NCI-H2171 treated with DMSO at 0.1 percent for 48 hours (cell line): ENCODE measurements at regions not wholly inside any gene's neighbourhood (a gene's known extent, or its start where the extent isn't known, plus 50 kb on each side); places are given as distances from the start of the nearest gene placed in this dataset.
"Not testable (repeated sequence)": the region's sequence is repeated elsewhere in the genome, so short reads cannot be mapped to it uniquely, and the experiment has no call there.

Experiments
- DNase-seq: peaks from one replicate; lab custom pipeline; 2025; lab: John Stamatoyannopoulos, UW

DNA sequence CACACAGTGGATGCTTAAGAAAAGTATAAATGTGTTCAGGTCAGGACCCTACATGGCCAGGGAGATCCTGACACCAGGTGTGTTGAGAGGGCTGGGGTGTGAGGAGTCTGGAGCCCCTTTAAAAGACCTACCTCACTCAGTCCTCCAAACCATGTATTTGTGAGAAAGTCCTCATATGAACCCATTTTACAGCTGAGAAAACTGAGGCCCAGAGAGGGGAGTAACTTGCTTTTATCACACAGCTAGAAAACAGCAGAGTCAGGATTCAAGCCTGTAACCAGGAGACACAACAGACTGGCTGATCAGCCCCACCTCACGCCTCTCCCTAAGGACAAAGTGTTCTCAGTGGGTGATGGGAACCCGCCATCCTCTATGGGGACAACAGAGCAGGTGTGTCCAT is 706.7 kb downstream of the PTPRU start:
- DNase-seq, result no peak

DNA sequence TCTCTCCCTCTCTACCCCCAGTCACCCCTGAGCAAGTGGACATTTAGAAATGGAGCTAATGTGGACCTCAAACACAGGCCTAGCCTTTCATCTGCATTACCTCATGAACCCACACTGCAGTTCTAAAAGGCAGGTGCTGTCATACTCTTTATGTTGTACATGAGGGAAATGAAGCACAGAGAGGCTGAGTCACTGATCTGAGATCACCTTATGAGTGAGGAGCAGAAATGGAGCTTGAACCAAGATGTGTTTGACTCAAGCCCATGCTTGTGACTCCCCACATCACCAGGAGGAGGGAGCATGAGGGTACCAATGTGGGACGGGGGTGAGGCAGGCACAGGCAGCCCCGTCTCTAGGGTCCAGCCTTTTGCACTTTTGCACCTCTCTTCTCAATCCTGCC is 702.8 kb downstream of the PTPRU start:
- DNase-seq, result no peak

DNA sequence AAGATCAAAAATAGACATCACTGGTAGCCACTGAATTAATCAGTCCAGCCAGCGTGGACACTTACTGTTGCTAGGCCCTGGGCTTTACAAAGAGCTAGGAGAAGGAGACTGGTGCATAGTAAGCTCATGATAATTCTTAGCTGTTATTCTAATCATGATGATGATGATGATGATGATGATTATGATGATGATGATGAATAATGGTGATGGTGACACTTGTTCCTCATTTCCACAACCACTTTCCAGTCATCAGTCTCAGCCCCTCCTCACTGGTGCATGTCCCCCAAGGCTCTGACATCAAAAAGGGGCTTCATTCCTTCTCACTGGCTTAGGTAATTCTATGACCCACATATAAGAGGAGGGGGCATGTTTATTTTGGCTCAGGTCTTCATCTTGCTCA is 701.0 kb downstream of the PTPRU start:
- DNase-seq, result no peak

DNA sequence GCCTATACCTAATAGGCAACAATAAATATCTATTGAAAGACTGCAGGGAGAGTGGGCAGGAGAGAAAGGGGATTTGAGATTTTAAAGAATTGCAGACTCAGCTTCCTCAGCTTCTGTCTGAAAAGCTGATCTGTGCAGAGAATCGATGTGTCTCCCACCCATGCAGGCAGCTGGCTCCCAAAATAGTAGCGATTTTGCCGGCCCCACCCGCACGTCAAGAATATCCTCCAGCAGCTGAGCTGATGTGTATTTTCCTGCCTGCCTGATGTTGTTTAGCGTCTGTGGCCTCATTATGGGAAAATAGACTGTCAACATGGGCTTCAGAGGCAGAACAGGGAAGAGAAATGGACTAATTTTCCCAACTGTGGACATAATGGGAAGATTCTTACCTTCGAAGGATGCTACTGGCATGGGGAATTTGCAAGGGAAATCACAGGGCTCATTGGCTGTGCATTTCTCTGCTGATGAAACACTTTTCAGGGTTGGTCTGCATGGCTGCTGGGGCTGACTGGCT is 699.8 kb downstream of the PTPRU start:
- DNase-seq, result peak; percentile 63

DNA sequence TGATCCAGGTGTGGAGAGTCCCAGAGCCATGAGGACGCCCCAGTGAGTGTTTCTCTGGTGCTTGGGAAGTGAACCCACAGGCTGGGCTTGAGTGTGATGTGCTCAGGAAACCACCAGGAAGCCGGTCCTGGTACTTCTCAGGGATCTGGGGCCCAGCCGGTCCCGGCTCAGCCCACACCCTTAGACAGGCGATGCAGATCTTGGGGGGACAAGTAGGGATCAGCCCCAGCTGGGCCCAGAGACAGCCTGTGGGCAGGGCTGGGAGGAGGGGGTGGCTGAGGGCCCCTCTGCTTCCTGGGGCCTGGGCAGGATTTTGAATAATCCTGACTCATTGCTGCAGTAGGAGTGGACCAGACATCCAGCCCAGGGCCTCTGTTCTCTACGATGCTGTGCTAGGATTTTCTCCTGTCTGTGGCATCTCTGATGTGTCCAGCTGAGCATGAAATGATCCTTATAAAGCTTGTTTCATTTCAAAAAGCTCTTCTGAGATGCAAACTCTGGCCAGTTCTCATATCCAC is 698.0 kb downstream of the PTPRU start:
- no peak for DNase-seq

DNA sequence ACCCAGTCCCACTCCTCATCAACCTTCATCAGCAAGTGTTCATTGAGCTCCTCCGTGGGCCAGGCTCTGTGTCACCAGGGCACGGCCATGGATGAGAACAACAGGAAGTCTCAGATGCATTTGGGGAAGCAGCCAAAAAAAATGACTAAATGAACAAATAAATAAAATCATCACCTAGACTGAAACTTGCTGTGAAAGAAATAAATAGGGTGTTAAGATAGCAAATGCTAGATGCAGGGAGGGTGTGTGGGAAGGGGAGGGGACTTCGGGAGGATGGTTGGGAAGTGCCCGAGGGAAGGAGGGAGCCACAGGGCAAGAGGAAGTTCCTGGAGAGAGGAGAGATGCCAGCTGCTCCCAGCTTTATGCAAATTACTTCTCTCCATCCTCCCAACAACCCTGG is 696.7 kb downstream of the PTPRU start:
- DNase-seq, result peak; percentile 20

DNA sequence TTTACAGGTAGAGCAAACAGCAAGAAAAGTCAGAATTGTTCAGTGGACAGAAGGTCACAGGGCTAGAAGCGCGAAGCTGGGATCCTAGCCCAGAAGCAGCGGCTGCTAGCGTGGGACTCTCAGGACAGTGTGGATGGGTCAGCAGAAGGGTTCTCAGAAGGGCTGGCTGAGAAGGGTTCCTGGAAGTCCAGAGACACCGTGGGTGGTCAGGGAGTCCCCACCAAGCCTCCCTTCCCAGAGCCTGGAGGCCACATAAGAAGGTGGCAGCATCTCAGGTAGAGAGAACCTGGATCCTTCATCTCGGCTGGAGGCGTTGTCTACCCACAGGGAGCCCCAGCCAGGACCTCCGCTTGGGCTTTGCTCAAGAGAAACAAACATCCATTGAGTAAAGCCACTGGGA is 696.3 kb downstream of the PTPRU start:
- no peak for DNase-seq

DNA sequence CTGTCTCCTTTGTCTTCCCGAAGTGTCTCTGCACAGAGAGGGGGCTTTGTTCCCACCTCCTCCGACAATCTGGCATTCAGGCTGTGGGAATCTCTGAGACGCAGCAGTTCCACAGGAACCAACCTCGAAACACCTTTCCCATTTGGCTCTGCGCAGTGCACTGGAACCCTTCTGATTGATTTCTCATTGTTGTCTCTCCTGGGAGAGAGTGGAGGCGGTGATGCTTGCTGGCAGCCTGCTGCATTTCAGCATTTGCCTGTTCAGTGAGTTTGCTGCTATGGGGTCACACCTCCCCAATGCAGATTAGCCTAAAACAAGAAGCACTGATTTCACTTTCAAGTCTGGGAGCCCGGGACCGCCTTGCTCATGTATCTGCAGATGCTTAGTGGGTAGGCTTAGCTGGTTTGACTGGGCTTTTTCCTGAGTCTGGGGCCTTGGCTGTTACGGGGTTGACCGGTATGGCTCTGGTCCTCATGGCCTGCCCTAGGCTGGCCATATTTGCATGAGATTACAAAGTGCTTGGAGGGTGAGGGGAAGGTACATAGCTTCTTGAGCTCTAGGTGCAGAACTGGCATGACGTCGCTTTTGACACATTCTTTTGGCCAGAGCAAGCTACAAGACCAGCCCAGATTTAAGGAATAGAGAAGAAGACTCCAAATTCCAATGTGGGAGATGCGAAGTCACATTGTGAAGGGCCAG is 695.3 kb downstream of the PTPRU start:
- peak; percentile 9 for DNase-seq

DNA sequence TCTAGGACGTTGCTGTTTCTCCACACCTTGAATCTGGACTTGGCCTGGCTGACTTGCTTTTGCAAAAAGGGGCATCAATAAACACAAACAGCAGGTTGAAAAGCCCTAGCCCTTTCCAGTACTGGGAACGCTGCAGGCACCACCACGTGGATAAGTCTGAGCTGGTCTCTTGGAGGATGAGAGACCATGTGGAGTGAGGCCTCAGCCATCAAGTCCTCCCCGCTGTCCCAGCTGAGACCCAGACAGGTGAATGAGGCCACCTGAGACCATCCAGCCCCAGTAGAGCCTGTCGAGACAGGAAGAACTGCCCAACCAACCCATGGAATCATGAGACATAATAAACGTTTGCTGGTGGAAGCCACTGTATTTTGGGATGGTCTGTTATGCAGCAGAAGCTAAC is 688.7 kb downstream of the PTPRU start:
- no peak for DNase-seq

DNA sequence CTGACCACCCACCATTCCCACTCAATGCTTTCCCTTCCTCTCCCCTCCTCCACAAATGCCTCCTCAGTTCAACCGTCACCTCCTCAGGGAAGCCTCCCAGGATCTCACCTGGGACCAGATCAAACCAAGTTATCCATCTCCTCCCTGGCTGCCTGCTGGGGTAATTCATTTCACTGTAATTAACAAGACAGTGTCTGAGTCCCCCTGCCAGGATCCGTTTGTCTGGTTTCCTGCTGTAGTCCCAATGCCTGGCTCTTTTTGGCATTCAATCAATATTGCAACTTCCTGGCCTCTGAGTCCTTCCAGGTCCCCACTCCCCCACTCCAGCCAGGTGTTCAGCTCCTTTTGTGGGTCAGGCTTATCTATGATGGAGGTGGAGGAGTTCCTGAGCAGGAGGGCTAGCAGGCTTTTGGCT is 687.7 kb downstream of the PTPRU start:
- no peak for DNase-seq

DNA sequence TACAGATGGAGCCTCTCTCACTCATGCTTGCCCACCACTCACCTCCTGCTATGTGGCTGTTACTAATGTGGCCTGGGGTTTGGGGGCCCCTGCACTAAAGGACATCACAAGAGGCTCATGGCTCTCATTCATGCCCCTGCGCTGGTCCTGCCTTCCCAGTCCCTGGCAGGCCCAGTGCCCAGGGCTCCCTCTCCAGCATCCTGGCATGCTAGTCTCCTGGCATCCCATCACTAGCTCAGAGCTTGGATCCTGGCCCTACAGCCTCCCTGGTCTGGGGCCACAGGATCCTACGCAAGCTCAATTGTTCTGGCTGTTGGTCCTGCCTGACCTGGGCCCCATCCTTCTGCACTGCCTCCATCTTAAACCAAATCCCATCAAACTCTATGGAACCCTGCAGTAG is 685.4 kb downstream of the PTPRU start:
- no peak for DNase-seq

DNA sequence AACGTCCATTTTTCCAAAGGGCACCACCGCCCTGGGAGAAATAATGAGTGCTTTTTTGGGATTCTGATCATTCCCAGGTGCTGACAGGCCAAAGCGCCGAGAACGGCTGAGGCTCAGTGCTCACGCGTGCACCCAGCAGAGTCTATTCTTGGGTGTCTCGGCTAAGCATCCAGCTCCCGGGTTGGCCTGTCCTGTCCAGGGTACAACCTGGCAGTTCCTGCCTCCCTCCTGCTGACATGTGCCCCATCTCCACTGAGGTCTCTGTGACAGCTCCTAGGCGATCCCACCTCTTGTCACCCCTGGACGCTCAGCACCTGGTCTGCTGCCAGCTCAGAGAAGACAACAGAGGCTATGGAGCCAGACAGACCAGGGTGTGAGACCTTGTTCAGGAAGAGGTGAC is 684.5 kb downstream of the PTPRU start:
- no peak for DNase-seq

DNA sequence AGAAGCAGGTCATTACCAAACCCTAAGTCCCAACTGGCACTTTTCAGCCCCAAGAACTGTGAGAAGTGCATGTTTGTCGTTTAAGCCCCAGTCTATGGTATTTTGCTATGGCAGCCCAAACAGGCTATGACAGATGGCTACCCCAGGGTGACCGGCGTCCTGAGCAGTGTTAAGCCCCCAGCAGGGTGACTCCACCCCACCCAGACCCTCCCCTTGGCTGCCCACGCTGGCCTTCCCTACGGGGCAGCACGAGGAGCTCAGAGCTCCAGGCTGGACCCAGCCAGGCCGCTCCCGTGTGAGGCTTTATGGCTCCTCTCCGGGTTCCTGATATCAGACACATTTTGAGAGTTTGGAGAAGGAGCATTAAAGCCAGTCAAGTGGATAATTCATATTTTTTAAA is 684.0 kb downstream of the PTPRU start:
- DNase-seq, result no peak

DNA sequence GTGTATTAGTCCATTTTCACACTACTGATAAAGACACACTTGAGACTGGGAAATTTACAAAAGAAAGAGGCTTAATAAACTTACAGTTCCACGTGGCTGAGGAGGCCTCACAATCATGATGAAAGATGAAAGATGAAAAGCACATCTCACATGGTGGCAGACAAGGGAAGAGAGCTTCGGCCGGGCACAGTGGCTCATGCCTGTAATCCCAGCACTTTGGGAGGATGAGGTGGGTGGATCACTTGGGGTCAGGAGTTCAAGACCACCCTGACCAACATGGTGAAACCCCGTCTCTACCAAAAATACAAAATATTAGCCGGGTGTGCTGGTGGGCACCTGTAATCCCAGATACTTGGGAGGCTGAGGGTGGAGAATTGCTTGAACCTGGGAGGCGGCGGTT is 682.7 kb downstream of the PTPRU start:
- not testable (repeated sequence) for DNase-seq

DNA sequence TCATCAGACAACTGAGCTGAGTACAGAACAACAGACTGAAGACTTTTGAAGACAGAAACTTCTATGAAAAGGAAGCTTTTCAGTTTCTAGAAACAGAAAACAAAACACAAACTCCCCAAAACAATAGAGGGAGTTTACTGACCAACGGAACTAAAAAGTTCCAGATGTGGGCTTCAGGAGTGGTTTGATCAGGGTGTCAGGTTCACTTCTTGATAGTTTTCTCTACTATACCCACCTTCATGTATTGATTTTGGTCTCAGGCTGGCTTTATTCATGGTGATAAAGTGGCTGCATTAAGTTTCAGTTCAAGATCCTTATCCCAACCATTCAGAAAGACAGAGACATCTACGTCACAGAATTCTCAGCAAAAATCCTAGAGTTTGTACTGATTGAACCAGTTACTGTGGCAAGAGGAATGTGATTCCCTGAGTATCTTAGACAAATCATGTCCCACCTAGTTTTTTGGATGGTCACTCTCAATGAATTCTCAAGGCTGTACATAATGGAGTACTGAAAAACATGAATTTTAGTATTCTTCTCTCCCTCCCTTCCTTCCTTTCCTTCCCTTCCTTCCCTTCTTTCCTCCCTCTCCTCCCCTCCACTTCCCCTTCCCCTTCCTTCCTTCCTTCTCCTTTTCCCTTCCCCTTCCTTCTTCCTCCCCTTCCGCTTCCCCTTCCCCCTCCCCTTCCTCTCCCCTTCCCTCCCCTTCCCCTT is 680.5 kb downstream of the PTPRU start:
- DNase-seq, result no peak

DNA sequence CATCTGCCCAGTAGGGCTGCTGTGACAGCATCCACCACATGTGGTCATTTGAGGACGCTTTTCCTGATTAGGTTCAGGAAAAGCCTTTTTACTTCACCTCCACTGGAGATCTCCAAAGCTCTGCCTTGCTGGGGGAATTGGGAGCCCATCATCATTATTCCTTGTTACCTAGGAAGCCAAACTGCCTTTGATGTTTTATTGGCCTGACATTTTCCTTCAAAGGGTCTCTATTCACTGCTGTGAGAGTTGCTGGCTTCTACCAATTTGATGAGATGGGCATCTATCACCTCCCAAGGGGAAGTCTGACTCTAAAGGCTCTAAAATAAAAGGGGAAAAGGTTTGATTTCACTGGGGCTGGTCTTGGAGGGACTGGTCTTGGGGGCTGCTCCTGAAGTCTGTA is 678.6 kb downstream of the PTPRU start:
- DNase-seq, result no peak

DNA sequence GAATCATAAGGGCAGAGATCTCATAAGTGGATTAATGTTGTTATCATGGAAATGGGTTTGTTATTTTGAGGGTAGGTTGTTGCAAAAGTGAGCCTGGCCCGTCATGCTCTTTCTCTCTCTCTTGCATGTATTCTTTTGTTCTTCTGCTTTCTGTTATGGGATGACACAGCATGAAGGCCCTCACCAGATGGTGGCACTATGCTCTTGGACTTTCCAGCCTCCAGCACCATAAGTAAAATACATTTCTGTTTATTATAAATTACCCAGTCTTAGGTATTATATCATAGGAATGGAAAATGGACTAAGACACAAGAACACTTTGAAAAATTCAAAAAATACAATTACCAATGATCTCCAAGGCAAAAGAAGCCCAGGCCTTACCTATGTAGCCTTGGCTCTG is 676.1 kb downstream of the PTPRU start:
- DNase-seq, result no peak

DNA sequence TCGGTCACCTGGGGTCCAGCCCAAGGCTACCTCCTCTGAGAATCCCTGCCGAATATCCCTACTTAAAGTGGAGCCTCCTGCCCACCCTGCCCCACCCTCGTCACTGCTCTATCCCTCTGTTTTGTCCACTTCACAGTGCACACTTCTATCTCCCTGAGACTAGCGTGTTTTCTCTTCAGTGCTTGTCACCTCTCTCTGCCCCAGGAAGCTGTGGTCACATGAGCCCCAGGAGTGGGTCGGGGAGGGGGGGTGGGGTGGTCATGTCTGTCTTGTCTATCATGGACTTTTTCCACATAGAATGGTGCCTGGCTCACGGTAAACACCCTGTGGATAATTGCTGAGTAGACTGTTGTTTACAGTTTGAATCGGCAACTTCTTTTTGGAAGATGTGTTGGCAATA is 673.6 kb downstream of the PTPRU start:
- no peak for DNase-seq

DNA sequence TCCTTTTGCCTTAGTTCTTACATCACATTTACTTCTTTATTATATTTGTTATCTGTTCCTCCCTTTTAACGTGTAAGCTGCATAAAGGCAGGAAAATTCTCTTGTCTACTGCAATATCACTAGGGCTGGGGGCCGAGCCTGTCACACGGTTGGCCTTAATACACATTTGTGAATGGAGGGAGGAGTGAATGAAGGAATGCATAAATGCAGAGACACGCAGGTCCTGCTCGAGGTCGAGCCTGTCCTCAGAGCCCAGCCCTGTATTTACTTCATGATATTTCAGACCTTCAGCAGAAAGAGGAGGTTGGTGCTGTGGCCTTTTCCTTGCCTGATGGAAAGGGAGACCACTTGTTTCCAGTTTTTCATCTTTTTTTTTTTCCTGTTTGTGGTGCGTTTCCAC is 671.3 kb downstream of the PTPRU start:
- no peak for DNase-seq

DNA sequence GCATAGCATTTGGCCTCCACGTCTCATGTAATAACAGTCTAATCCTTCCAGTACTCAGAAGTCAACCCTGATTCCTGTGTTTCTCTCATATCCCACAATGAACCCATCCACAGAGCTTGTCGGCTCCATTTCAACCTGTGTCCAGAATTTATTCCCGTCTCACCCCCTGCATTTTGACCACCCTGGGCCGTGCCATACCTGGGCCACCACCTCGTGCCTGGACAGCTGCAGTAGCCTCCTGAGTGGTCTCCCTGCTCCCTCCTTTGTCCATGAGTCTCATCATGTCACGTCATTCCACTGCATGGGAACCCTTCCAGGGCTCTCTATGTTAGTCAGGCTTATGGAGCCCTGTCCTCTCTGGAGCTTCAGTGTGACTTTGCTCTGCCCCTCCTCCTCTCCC is 670.6 kb downstream of the PTPRU start:
- no peak for DNase-seq

DNA sequence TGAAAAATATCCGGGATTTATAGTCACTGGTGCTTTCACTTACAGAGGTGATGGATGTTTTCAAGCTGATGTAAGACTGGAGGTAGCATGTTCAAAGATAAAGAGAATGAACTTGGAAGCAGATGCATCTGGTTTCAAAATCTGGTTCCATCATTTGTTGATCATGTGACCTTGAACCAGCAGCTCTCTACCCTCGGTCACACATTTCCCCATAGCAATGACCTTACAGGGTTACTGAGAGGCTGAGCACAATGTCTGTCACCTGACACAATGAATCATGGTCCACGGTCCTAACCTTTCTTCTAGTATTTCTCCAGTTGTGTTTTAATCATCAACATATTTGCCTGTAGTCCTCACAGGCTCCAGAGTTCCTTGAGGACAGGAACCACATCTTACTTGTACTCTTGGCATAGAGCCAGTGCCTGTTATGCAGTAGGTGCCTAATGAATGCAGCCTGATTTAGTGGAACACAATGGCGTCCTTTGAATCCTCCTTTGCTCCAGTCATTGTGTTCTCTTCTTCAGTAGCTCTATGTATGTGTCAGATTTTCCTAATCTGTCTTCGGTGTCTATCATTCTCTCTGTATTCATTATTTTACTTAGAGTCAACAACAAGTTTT is 667.3 kb downstream of the PTPRU start:
- no peak for DNase-seq

DNA sequence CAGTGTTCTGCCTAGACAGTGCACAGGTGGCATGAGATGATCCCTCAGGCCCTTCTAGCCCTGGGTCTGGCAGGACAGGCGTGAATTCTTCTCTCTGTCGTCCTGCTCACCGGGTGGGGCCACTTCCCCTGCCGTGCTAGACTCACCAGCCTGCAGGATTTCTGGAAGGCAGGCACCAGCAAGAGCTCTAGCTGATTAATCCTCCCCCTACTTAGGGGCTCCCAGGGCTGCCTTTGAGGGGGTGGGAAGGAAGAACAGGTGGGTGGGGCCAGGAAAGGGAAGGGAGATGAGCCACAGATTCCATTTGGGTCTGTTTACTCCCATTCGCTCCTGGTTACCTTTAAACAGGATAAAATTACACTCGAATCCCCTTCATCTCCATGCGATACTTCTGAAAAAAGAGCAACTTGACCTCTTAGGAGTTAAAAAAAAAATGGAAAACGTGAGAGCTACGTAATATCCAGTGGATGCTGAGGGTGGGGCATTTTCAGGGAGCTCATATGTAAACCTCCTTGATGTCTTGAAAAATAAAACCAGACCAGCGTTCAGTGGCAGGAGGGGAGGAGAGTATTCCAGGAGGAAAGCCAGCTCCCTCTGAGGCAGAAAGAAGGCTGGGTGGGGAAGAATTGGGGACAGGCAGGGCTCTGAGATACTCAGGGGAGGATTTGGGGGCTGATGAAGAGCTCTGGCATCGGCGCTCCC is 665.5 kb downstream of the PTPRU start:
- peak; percentile 52 for DNase-seq
